ENCODE measurements at regions not wholly inside any gene's neighbourhood (a gene's known extent, or its start where the extent isn't known, plus 50 kb on each side); places are given as distances from the start of the nearest gene placed in this dataset.

GRCh38 chr20:11344939-11345338 lies 572.8 kb upstream of the BTBD3 start:
- TF ChIP-seq EZH2 (IDR thresholded peaks at IDR 0.05; ENCODE audit: low read depth): no peak
- no peak for TF ChIP-seq CTCF (conservative IDR thresholded peaks at IDR 0.05)
